HepG2 (cell line): ENCODE measurements at regions not wholly inside any gene's neighbourhood (a gene's known extent, or its start where the extent isn't known, plus 50 kb on each side); places are given as distances from the start of the nearest gene placed in this dataset.

ENCODE experiments used
- ATAC-seq: fragments of 200-7000 bp; cut with Tn5 transposase; 3 replicates; pipeline ENCODE4 v1.9.1; 2020; ENCODE audit warnings: mild to moderate bottlenecking, moderate library complexity
- BruUV-seq: library from RNA; stranded (reverse); fragments of 400-500 nt; replicated peaks from 2 replicates; lab custom pipeline; 2021; lab: Mats Ljungman, UMichigan
- CTCF ChIA-PET: fragments of 300-600 bp; formaldehyde crosslinking; extraction: SDS; loops from one replicate; lab custom pipeline; 2021; ENCODE audit warnings: low total read pairs, inconsistent platforms, low intra/inter-chr PET ratio; lab: Yijun Ruan, JAX
- POLR2A ChIA-PET: fragments of 350-600 bp; sonication (Branson Sonifier 250); formaldehyde crosslinking; loops from one replicate; lab custom pipeline; 2020; ENCODE audit warnings: antibody characterized with exemption, inconsistent platforms; lab: Yijun Ruan, JAX
- DNase-seq: peaks from one replicate; pipeline ENCODE4 v3.0.0-alpha.2; 2015; ENCODE audit warnings: low spot score
- FAIRE-seq: peaks from 3 replicates; lab custom pipeline; 2011; peaks lifted over from hg19 to GRCh38; lab: Jason Lieb, UNC
- H2AFZ ChIP-seq: one replicate; pipeline ENCODE4 v1.6.1; 2011; ENCODE audit warnings: low read length, inconsistent platforms
- H3K27ac ChIP-seq: fragments of 300-600 bp; 3 replicates; pipeline ENCODE4 v1.8.0; 2011; ENCODE audit warnings: mixed run types, mild to moderate bottlenecking, mixed read lengths, low read length, inconsistent platforms; ENCODE audit not compliant: insufficient read depth; ENCODE audit errors: extremely low read length
- H3K27me3 ChIP-seq, 2 experiments: fragments of 200-600 bp in 1 of 2; 2 replicates in 1 of 2; 3 replicates in 1 of 2; pipeline versions ENCODE4 v1.6.0 to v1.8.0; 2011; ENCODE audit warnings: low read length in 2 of 2, mild to moderate bottlenecking in 2 of 2, moderate library complexity in 2 of 2, inconsistent platforms in 1 of 2; ENCODE audit not compliant: insufficient read depth in 2 of 2, control insufficient read depth in 1 of 2
- H3K36me3 ChIP-seq, 2 experiments: fragments of 200-600 bp in 1 of 2; replicated peaks in 1 of 2; 2 replicates in 1 of 2; 3 replicates in 1 of 2; pipeline versions ENCODE4 v1.5.1 to v1.8.0; 2011; ENCODE audit warnings: low read length in 2 of 2, inconsistent platforms in 1 of 2; ENCODE audit not compliant: insufficient read depth in 2 of 2, control insufficient read depth in 1 of 2
- H3K4me1 ChIP-seq: 2 replicates; pipeline ENCODE4 v1.5.1; 2012; ENCODE audit warnings: low read length, inconsistent platforms; ENCODE audit not compliant: insufficient read depth
- H3K4me2 ChIP-seq: 2 replicates; pipeline ENCODE4 v1.6.0; 2011; ENCODE audit warnings: low read depth, low read length, inconsistent platforms
- H3K4me3 ChIP-seq, 3 experiments: fragments of 200-600 bp in 1 of 3; sonication (generic), shearing (Covaris generic) in 1 of 3; replicated peaks in 1 of 3; 2 replicates each; pipeline ENCODE4 v1.5.1; 2011 to 2016; ENCODE audit warnings: low read length in 3 of 3, inconsistent platforms in 2 of 3, low read depth in 2 of 3, mild to moderate bottlenecking in 2 of 3, control low read depth in 1 of 3, mixed read lengths in 1 of 3; ENCODE audit not compliant: insufficient read depth in 1 of 3
- H3K79me2 ChIP-seq: one replicate; pipeline ENCODE4 v1.6.1; 2011; ENCODE audit warnings: low read length, inconsistent platforms; ENCODE audit not compliant: insufficient read depth
- H3K9ac ChIP-seq: 2 replicates; pipeline ENCODE4 v1.6.0; 2011; ENCODE audit warnings: mild to moderate bottlenecking, low read depth, low read length, inconsistent platforms; ENCODE audit not compliant: insufficient read depth
- H3K9me3 ChIP-seq: 2 replicates; pipeline ENCODE4 v1.5.1; 2012; ENCODE audit warnings: mild to moderate bottlenecking, low read length
- H4K20me1 ChIP-seq: 2 replicates; pipeline ENCODE4 v1.6.0; 2011; ENCODE audit warnings: inconsistent platforms, mild to moderate bottlenecking, low read length, moderate library complexity; ENCODE audit not compliant: insufficient read depth
- MAFF ChIP-seq: IDR thresholded peaks from 2 replicates; pipeline ENCODE4 v1.6.1; 2011; ENCODE audit warnings: low read depth, low read length, improper control_type of control experiment
- MAFK ChIP-seq, 2 experiments: IDR thresholded peaks in 1 of 2; conservative IDR thresholded peaks in 1 of 2; 2 replicates each; pipeline ENCODE4 v1.6.1; 2011; ENCODE audit warnings: improper control_type of control experiment in 2 of 2, low read length in 2 of 2
- TAF1 ChIP-seq: sonication (generic); formaldehyde crosslinking; IDR thresholded peaks from 2 replicates; pipeline ENCODE4 v1.4.0; 2020; ENCODE audit warnings: missing genetic modification reagents
- ZNF644 ChIP-seq: IDR thresholded peaks from 2 replicates; pipeline ENCODE4 v1.6.1; 2016; ENCODE audit warnings: low read depth
- ZSCAN22 ChIP-seq: sonication (generic); formaldehyde crosslinking; IDR thresholded peaks from 2 replicates; pipeline ENCODE4 v1.4.0; 2020; ENCODE audit warnings: mild to moderate bottlenecking, missing genetic modification reagents
- ZSCAN25 ChIP-seq: sonication (generic); formaldehyde crosslinking; IDR thresholded peaks from 2 replicates; pipeline ENCODE4 v1.8.0; 2022; ENCODE audit warnings: mild to moderate bottlenecking, missing genetic modification reagents
- WGBS: methylation state at CpG from one replicate; pipeline ENCODE4 v1.1.6; 2017; ENCODE audit warnings: low lambda C conversion rate; 5-methylcytosine and 5-hydroxymethylcytosine counted together
- in situ Hi-C: cut with HindIII; loops from 2 replicates; pipeline ENCODE4 v1.10.0; 2017; ENCODE audit warnings: low pct_unique_long_range_greater_than_20kb; ENCODE audit not compliant: extremely low pct_ligation_motif_present
- intact Hi-C: fragments of 100-400 bp; cut with micrococcal nuclease; formaldehyde crosslinking; loops from one replicate; pipeline ENCODE4 v1.10.0; 2022; ENCODE audit not compliant: unreplicated experiment
- TF ChIP-seq, protein P1 (sequence below): IDR thresholded peaks from 2 replicates; pipeline ENCODE4 v1.6.1; 2012; ENCODE audit warnings: inconsistent platforms
- TF ChIP-seq, protein P2 (sequence below): sonication (generic); IDR thresholded peaks from 2 replicates; pipeline ENCODE4 v1.6.1; 2016; ENCODE audit warnings: low read depth, borderline replicate concordance

GRCh38 chr10:113243311-113243710, 293.3 kb downstream of the TCF7L2 start:
- no peaks in the 10 kb centered on the region for H3K36me3 ChIP-seq
- CTCF ChIA-PET, result no interaction called here
- H3K9me3 ChIP-seq, result no peaks in the 10 kb centered on the region
- H3K27ac ChIP-seq, result no peak overlapping the region
- no peak overlapping the region for H3K9ac ChIP-seq
- intact Hi-C loops, result no loop called here
- POLR2A ChIA-PET, result no interaction called here
- no peaks in the 10 kb centered on the region for H3K4me1 ChIP-seq
- FAIRE-seq (no peak), ATAC-seq (no peak), DNase-seq (no peak)
- peaks cover 3 to 16% of the 10 kb centered on the region in 2 experiments; a peak in 2 of 5 replicates for H3K27me3 ChIP-seq
- no peak overlapping the region for H2AFZ ChIP-seq
- TF ChIP-seq, protein P1, sequence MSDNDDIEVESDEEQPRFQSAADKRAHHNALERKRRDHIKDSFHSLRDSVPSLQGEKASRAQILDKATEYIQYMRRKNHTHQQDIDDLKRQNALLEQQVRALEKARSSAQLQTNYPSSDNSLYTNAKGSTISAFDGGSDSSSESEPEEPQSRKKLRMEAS, result no peak
- TF ChIP-seq TAF1 (CRISPR knock-in tag) (no peak), ZNF644 (CRISPR knock-in tag) (no peak), ZSCAN25 (CRISPR knock-in tag) (no peak)
- no peaks in the 10 kb centered on the region for H4K20me1 ChIP-seq
- no peak overlapping the region for H3K4me3 ChIP-seq
- no peaks in the 10 kb centered on the region for H3K79me2 ChIP-seq
- in situ Hi-C loops, result no loop called here
- no peak overlapping the region for H3K4me2 ChIP-seq
- no TSS peak for BruUV-seq
- WGBS, result 0% methylated on average over 2 of the region's 2 CpGs

- Histone ChIP-seq H3K36me3 (no peaks in the 10 kb centered on the region), H3K79me2 (no peaks in the 10 kb centered on the region), H3K4me2 (no peak overlapping the region), H3K4me3 (no peak overlapping the region), H3K9ac (no peak overlapping the region), H3K9me3 (no peaks in the 10 kb centered on the region), H3K27me3 (peaks cover 2 to 14% of the 10 kb centered on the region in 2 experiments; a peak in 2 of 5 replicates), H4K20me1 (no peaks in the 10 kb centered on the region), H3K27ac (no peak overlapping the region), H2AFZ (no peak overlapping the region), H3K4me1 (no peaks in the 10 kb centered on the region)
- ChIA-PET POLR2A (no interaction called here), CTCF (no interaction called here)
- in situ Hi-C loops, result no loop called here
- intact Hi-C loops, result no loop called here
- FAIRE-seq (no peak), ATAC-seq (no peak), DNase-seq (no peak)
- no TSS peak for BruUV-seq
- 41% methylated on average over 5 of the region's 5 CpGs for whole genome bisulfite sequencing
- TF ChIP-seq ZSCAN22, result no peak
- TF ChIP-seq MAFK (conservative IDR thresholded peaks at IDR 0.05 in 1 of 2, IDR thresholded peaks at IDR 0.05 in 1 of 2; ENCODE audit: low read length in 2 of 2), result peak; percentile 78 to 79
- TF ChIP-seq, protein P2, sequence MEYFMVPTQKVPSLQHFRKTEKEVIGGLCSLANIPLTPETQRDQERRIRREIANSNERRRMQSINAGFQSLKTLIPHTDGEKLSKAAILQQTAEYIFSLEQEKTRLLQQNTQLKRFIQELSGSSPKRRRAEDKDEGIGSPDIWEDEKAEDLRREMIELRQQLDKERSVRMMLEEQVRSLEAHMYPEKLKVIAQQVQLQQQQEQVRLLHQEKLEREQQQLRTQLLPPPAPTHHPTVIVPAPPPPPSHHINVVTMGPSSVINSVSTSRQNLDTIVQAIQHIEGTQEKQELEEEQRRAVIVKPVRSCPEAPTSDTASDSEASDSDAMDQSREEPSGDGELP, result no peak
- TF ChIP-seq MAFF, result peak; percentile 70
Observed at GRCh38 chr10:113244750-113245149, 294.7 kb downstream of the TCF7L2 start.
